CD4-positive, alpha-beta T cell treated with Interleukin-17A for 4 hours (primary cell): ENCODE measurements at regions not wholly inside any gene's neighbourhood (a gene's known extent, or its start where the extent isn't known, plus 50 kb on each side); places are given as distances from the start of the nearest gene placed in this dataset.
"Not testable (repeated sequence)": the region's sequence is repeated elsewhere in the genome, so short reads cannot be mapped to it uniquely, and the experiment has no call there.

Experiments used
- DNase-seq: peaks from one replicate; pipeline ENCODE4 v3.0.0-alpha.2; 2020; ENCODE audit warnings: mixed read lengths

DNA sequence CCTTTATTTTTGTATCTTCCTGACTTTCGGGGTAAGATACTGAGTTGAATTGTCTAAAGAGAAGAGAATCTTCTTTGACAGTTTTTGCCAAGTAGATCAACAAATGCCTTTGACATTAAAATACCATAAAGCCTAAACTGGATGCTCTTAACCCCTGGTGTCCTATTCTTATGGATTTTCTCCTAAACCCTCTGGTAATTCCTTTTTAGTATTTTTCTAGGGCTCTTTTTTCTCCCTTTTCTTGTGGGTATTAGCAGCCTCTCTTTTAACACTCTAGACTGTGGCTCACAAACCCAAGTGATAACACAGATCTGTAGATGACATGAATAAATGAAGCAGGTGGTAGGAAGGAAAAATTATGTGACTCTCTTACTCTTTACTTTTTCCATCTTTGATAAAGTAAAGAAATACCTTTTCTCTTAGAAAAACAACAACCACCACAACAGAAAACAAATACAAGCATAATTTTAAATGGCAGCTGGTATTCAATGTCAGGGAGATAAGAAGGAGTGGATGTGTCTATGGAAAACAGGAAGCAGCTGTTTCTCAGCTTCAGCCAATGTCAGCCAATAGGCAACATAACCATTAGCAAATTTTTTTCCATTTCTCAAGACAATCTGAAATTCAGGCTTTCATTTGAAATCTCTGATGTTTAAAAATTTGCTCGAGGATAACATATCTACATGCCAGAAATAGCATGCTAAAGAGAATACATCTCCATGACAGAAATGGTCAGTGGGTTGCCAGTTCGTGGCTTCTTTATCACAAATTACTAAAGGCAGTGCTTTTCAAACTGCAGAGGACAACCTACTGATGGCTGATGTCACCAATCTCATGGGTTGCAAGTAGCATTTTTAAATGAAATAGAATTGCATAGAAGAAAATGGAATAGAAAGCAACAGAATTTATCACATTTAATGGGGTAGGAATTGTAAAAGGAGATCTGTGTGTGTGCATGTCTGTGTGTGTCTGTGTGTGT, 123.1 kb upstream of the KRR1 start:
- no peak for DNase-seq

DNA sequence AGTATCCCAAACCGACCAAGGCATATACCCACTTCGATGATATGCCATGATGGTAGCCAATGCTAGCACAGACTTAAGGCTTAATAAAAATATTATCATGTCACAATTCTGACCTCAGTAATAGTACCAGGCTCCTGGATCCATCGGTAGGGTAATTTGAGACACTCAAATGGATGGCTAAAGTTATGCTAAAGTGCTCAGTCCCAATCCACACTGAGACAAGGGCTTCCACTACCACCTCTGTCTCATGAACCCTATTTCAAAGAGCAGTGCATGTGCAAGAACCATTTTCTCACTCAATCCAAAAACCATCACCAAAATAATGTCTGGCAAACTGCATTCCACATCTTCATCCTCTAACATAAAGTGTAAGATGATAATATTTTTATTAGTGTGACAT, 122.4 kb upstream of the KRR1 start:
- DNase-seq: no peak

DNA sequence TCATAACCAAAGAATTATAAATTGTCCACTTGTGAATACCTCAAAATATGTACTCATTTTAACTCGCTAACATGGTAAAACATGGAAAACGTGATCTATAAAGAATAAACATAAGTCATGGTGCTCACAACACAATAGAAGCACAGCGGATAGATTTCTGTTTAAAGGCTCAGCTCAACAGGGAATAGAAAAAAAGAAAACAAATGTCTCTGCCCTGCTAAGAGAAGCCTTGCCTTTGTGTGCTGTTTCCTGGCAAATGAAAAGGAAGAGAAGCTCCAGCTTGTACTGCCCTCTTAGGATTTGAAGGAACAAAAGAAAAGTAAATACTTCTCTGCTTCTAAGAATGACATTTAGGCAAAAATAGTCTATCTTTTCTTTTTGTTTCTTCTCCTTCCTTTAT, 121.0 kb upstream of the KRR1 start:
- no peak for DNase-seq

DNA sequence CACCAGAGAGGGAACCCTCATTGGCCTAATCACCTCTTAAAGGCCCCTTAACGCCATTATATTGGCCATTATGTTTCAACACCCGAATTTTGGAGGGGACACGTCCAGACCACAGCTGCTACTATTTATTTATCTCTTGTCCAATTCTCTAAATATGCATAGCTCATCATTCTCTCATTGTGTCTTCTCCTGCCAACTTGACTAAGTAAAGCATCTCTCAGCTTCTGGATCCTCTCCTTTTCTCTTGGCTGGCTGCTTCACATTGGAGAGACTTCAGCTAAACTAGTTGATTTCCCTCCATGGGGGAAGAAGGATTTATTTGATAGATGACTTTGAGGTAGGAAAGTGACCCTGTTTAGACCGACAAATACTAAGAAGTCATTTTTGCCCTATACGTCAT, 120.4 kb upstream of the KRR1 start:
- no peak for DNase-seq

DNA sequence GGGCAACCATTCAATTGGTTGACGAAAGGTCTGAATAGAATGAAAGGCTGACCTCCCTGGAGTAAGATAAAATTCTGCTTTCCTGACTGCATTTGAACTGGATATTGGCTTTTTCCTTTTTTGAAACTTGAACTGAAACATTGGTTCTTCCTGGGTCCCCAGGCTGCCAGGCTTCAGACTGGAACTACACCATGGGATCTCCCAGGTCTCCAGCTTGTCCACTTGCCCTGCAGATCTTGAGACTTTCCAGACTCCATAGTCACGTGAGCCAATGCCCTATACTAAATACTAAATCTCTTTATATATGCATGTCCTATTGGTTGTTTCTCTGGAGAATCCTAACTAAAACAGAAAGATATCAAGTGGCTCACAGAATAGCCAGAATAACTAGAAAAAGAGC, 118.7 kb upstream of the KRR1 start:
- DNase-seq: no peak

DNA sequence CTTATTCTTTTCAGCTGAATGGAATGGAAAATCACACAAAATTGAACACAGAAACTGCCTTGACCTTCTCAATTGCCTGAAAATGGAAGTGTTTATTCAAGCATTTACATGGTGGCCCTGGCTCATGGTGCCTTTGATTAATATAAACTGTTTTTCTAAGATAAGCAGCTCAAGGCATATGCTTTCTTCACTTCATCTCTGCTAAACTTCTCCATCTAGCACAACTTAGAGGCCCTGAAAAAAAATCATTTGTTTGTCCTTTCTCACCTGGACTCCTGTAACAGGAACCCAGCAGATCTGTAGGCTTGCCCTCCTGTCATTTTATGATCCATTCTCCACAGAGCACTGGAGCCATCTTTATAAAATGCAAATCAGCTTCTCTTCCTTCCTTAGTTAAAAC, 117.5 kb upstream of the KRR1 start:
- no peak for DNase-seq

DNA sequence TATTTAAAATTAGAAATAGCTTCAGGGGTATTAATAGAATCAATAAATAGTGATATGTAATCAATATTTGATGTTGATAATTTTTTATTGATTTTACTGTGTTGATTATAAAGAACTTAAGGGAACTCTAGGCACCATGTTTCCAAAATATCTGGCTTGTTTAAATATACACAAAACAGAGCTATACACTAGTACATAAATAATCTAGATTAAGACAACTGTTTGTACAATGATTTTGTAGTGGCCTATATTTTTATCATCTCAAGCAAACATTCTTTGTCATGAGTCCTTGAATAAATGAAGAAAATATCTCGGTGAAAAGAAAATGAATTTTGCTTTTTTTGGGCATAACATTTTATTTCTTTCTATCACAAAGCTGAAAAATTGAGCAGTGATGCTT, 117.1 kb upstream of the KRR1 start:
- no peak for DNase-seq

DNA sequence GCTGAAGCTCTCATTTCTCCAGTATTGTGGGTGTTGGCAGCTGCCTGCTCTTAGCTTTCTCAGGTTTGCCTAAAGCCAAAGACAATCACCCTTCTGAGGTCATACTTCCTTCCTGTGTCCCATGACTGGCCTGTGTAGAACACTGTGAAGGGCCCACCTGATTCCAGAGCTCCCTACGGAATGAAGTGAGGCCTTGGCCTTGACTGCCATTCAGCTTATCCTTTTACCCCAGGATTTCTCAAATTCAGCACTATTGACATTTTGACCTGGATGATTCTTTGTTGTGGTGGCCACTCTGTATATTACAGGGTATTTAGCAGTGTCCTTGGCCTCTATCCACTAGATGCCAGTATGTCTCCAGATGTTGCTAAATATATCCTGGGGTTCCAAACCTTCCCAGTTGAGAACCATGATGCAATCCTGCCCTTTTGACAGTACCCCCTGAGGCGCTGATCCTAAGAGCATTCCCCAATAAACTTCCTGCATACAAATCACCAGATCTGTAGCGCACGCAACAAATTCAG, 112.3 kb upstream of the KRR1 start:
- DNase-seq: no peak

DNA sequence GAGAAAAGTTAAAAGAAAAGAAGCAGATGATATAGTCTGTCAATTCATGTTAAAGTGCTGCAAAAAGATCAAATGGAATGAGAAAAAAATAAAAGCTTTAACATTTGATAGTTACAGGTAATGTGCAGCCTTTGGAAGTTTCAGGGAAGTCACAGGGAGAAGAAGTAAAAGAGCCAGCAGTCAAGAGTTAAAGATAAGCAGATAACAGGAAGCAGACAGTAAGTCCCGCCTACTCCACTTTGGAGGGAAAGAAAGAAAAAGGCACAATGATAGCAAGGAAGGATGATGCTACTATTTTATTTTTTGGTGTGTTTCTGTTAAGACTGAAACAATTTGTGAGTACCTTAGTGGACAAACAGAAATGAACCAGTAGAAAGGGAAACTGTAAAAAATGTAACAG, 111.1 kb upstream of the KRR1 start:
- no peak for DNase-seq

DNA sequence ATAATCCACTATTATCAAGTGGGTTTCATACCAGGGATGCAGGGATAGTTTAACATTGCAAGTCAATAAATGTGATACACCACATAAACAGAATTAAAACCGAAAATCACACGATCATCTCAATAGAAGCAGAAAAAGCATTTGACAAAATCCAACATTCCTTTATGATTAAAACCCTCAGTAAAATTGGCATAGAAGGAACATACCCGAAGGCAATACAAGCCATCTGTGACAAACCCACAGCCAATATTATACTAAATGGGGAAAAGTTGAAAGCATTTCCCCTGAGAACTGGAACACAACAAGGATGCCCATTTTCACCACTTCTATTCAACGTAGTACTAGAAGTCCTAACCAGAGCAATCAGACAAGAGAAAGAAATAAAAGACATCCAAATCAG, 103.0 kb upstream of the KRR1 start:
- DNase-seq: not testable (repeated sequence)

DNA sequence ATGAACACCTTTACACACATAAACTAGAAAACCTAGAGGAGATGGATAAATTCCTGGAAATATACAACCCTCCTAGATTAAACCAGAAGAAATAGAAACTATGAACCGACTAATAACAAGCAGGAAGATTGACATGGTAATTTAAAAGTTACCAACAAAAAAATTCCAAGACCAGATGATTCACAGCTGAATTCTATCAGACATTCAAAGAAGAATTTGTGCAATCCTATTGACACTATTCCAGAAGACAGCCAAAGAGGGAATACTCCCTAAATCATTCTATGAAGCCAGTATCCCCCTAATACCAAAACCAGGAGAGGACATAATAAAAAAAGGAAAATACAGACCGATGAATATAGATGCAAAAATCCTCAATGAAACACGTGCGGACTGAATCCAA, 102.6 kb upstream of the KRR1 start:
- DNase-seq: no peak

DNA sequence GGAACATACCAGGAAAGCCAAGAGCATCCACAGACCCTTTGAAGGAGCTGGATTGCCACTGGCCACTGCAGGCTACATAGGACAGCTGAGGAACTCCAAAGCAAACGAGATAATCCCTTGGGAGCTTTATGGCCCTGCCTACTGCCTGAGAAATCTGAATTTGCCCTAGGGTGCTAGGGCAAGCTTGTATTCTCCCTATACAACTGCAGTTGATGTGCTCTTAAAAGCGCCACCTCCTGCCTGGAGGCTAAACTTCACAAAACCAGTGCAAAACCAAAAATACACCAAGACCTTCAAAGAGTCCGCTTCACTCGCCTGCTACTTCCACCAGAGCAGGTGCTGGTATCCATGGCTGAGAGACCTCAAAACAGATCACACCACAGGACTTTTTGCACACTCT, 99.6 kb upstream of the KRR1 start:
- DNase-seq: no peak

DNA sequence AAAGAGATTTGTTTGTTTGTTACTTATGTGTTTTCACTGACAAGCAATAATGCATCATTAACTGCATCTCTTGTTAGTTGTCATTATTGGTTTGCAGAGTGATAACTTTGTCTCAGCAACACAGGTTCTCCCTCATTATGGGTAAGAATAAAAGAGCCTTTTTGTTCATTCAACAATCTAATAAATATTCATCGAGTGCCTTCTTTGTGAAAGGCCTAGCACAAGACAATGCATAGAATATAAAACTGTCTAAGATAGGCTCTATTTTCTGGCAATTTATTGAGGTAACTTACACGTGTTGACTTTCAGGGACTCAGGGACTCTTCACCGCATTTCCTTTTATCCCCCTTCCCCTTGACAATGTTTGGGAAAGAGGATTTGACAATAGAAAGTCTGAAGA, 95.5 kb upstream of the KRR1 start:
- DNase-seq: no peak

DNA sequence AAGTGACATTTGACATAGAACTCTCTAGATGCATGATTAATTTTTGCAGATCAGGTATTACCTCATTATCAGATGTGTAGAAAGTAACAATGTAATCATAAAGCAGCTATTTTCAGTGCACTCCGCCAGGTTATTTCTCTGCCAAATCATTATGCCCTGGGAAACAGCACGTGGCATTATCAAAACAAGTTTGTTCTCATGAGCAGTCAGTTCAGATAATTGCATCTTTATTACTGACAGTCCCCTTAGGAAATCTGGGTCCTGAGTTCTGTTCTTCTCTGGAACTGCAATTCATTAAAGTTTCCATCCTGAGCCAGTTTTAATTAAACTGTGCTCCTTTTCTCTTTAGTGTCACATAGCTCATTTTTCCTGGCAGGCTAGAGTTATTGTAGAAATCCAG, 94.7 kb upstream of the KRR1 start:
- no peak for DNase-seq

DNA sequence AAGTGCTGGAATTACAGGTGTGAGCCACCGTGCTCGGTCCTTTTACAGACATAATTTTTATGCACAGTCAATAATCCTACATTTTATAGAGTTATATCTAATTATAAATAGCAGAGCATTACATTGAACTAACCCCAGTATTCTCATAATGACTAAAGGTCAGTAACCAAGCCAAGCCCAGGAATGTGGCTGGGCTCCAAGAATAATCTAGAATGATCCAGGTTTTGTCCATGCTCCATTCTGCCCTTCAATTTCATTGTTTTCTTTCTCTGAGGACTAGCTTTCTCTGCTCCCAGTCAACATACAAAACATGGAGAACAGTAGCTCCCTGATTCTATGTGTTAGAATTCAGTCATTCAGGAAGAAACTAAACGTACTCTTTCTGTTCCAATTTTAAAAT, 92.1 kb upstream of the KRR1 start:
- no peak for DNase-seq

DNA sequence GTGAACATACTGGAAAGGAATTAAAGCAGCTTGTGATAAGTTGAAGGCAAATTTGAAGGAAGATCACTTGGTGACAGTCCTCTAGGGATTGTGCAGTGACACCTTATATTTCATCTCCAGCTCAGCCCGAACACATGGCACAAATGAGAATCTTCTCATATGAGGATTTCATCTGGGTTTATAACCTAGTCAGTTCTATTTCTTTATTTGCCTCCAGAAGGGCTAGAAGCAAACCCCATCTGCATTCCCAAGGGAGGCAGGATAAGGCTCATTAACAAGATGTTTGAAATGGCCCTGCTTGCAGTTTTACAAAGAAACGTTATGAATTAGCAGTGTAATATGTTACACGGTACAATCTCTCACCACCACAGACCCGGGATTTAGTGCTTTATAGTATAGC, 90.7 kb upstream of the KRR1 start:
- DNase-seq: no peak

DNA sequence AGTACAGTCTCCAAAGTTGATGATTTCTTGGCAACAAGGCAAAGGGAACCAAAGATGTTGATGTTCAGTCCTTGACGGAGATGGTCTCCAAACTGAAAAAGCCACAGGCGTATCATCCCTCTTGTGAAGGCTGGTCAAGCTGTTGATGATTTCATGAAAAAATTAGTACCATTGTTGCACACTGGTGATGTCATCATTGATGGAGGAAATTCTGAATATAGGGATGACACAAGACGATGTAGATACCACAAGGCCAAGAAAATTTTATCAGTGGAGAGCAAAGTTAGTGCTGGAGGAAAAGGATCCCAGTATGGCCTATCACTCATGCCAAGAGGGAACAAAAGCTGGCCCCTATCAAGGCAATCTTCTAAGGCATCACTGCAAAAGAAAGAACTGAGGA, 88.7 kb upstream of the KRR1 start:
- no peak for DNase-seq

DNA sequence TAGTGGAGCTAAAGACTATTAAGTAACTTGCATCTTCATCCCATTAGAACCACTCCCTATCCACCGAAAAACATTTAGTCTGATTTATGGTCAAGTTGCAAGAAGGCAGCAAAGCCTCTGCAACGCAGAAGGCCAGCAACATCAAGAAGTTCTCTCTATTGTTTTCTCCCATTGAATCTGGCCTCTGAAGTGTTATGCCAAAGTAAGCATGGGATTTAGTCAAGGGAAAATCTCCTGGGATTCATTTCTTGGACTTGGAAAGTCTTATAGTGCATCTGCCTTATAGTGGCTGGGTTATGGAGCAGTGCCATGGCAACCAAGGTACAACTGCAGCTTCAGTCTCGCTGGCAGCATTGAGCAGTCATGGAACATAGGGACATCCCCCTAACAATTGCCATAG, 87.7 kb upstream of the KRR1 start:
- no peak for DNase-seq

DNA sequence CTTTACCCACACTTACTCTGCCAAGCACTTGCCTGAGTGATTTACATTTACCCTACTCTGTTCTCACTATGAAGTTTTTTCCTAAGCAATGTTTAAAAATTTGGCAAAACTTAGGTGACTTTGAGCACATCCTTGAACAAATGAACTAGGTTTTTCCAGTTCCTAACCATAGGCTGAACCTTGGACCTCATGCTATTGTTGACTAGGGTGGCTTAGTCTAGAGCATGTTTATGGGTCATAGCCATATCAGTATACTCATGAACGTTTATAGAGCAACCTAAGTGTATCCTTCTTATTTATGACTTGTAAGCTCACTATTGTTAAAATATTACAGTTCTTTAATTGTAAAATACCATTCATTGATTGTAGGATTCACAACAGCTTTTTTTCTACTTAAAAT, 85.0 kb upstream of the KRR1 start:
- no peak for DNase-seq

DNA sequence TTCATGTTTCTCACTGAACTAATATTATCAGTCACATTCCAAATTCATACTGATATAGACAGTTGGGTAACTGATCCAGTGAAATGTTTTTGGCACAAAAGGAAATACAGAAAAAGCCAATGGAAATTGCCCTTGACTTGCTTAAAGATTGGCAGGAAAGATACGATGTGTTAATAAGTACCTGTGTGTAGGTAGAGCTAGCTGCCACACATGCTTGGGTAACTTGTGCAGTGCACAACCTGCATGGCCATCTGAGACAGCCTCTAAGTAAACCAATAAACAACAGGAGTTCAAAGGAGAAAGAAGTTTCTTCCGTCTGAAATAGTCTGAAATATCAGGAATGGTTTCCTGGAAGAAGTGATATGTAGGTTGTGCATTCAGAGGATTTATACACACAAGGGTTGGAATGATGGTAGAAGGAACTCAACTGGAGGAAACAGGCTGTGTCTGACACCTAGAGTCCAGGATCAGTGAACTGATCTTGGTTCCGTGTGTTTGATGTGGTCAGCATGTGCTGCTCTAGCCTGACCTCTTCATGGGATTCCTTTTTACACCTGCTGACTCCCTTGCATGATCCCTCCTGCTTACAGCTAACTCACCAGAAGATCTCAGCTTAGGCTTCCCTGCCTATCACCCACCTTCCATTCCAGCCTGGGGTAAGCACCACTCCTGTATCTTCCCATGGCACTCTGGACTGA, 81.4 kb upstream of the KRR1 start:
- no peak for DNase-seq

DNA sequence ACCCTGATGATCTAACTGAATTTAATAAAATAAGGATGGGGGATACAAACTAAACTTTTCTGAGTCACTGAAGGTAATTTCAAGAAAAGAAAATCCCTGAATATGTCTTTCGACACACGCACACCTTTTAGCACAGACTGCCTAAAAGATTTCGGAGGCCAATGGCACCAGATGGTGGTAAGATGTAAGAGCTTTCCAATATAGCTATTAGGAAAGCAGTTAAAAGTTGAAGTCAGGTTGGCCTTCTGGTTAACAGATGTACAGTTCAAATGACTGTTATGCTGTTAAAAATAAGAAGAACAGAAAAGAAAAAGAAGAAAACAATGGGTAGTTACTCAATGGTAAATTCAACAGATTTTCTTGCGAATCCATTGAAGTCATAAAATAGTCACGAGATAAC, 80.7 kb upstream of the KRR1 start:
- DNase-seq: no peak

DNA sequence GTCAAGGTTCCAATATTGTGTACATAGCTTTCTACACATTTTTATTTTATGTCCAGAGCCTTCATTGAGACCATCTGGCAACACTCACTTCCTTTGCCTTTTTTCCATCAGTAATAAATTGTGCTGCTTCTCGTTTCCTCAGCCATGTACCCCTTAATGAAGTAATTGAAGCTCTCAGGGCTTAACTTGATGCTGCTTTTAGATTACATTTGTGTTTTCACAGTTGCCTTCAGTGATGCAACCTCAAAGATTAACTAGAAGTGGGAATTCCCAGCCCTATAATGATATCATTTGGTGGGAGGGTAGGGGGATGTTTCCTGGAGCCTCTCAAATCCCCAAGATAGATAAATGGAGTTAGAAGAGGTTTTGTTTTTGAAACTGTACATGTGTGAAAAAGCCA, 80.2 kb upstream of the KRR1 start:
- no peak for DNase-seq

DNA sequence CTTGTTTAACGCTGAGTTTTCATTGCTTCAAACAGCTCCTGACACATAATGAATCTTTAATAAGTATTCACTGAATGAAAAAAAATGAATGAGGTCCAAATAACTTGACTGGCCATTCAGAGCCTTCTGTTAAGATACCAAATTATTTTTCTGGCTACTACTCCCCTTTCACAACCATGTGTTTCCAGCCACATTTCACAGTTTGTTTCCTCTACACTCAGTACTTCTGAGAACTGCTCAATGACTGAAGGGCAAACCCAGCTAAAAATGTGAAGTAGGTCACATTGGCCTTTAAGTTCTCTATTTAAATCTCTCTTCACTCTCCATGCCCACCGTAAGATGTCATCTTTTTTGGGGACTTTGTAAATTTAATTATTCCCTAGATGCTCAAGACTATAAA, 78.4 kb upstream of the KRR1 start:
- DNase-seq: no peak
